Daoy (cell line): ENCODE measurements at regions not wholly inside any gene's neighbourhood (a gene's known extent, or its start where the extent isn't known, plus 50 kb on each side); places are given as distances from the start of the nearest gene placed in this dataset.
A peak's percentile ranks its signal among the peaks of the same experiment; 100 is the strongest.
"Not testable (repeated sequence)": the region's sequence is repeated elsewhere in the genome, so short reads cannot be mapped to it uniquely, and the experiment has no call there.

ENCODE experiments used
- DNase-seq: peaks from one replicate; pipeline ENCODE4 v3.0.0-alpha.2; 2015; ENCODE audit warnings: low read depth

- DNase-seq: not testable (repeated sequence)
Observed at GRCh38 chr1:116851189-116851588, 58.5 kb upstream of the PTGFRN start.

- no peak for DNase-seq
Observed at GRCh38 chr1:116851846-116852245, 57.9 kb upstream of the PTGFRN start.

- no peak for DNase-seq
Observed at GRCh38 chr1:116852367-116852766, 57.3 kb upstream of the PTGFRN start.

- peak; percentile 91 for DNase-seq
Observed at GRCh38 chr1:116852910-116853309, 56.8 kb upstream of the PTGFRN start.

GRCh38 chr1:116853680-116854402 lies 55.9 kb upstream of the PTGFRN start:
- DNase-seq: peak; percentile 94

- no peak for DNase-seq
Observed at GRCh38 chr1:116854403-116854690, 55.4 kb upstream of the PTGFRN start.

- no peak for DNase-seq
Observed at GRCh38 chr1:116854716-116855115, 55.0 kb upstream of the PTGFRN start.

- peak; percentile 69 for DNase-seq
Observed at GRCh38 chr1:116855191-116855619, 54.5 kb upstream of the PTGFRN start.

GRCh38 chr1:116855773-116856201 lies 53.9 kb upstream of the PTGFRN start:
- DNase-seq: peak; percentile 82

- DNase-seq: no peak
Observed at GRCh38 chr1:116856312-116856711, 53.4 kb upstream of the PTGFRN start.

- no peak for DNase-seq
Observed at GRCh38 chr1:116857092-116857491, 52.6 kb upstream of the PTGFRN start.
